SK-N-SH (cell line): ENCODE measurements at regions not wholly inside any gene's neighbourhood (a gene's known extent, or its start where the extent isn't known, plus 50 kb on each side); places are given as distances from the start of the nearest gene placed in this dataset.

ENCODE experiments used
- CTCF ChIA-PET: fragments of 300-600, 350-600 bp; formaldehyde crosslinking; extraction: SDS; loops from one replicate; lab custom pipeline; 2021; lab: Yijun Ruan, JAX
- POLR2A ChIA-PET: fragments of 350-600 bp; sonication (Branson Sonifier 250); formaldehyde crosslinking; extraction: SDS; loops from one replicate; lab custom pipeline; 2020; ENCODE audit warnings: antibody characterized with exemption, inconsistent platforms; lab: Yijun Ruan, JAX
- DNase-seq: peaks from one replicate; pipeline ENCODE4 v3.0.0; 2012
- H2AFZ ChIP-seq: fragments of 200-600 bp; sonication (generic); 2 replicates; pipeline ENCODE4 v1.8.1; 2016; ENCODE audit warnings: antibody characterized with exemption, mild to moderate bottlenecking, low read depth
- H3F3A ChIP-seq: fragments of 200-600 bp; sonication (generic); replicated peaks from 2 replicates; pipeline ENCODE3; 2016; ENCODE audit warnings: antibody characterized with exemption, mild to moderate bottlenecking; ENCODE audit not compliant: insufficient read depth
- H3K27ac ChIP-seq, 2 experiments: fragments of 200-500 bp in 1 of 2; fragments of 200-600 bp in 1 of 2; sonication (Bioruptor generic) in 1 of 2; sonication (generic), shearing (Covaris generic) in 1 of 2; 2 replicates each; pipeline versions ENCODE4 v1.5.1 to v1.6.1; 2014 to 2016; ENCODE audit warnings: low read depth in 2 of 2, inconsistent platforms in 1 of 2, low read length in 1 of 2, mild to moderate bottlenecking in 1 of 2, mixed read lengths in 1 of 2
- H3K27me3 ChIP-seq: fragments of 200-600 bp; sonication (generic), shearing (Covaris generic); 2 replicates; pipeline ENCODE4 v1.6.1; 2016; ENCODE audit warnings: mixed run types; ENCODE audit not compliant: insufficient read depth
- H3K36me3 ChIP-seq, 2 experiments: fragments of 200-500 bp in 1 of 2; fragments of 200-600 bp in 1 of 2; sonication (Bioruptor generic) in 1 of 2; sonication (generic) in 1 of 2; replicated peaks in 1 of 2; 2 replicates each; pipeline versions ENCODE3 to v1.5.1; 2014 to 2016; ENCODE audit warnings: low read length in 1 of 2, mild to moderate bottlenecking in 1 of 2; ENCODE audit not compliant: insufficient read depth in 2 of 2, control insufficient read depth in 1 of 2
- H3K4me1 ChIP-seq, 2 experiments: fragments of 200-500 bp in 1 of 2; fragments of 200-600 bp in 1 of 2; sonication (Bioruptor generic) in 1 of 2; sonication (generic), shearing (Covaris generic) in 1 of 2; 2 replicates each; pipeline versions ENCODE4 v1.5.1 to v1.6.1; 2014 to 2016; ENCODE audit warnings: low read depth in 1 of 2, low read length in 1 of 2, mixed run types in 1 of 2; ENCODE audit not compliant: insufficient read depth in 2 of 2, control insufficient read depth in 1 of 2
- H3K4me2 ChIP-seq: fragments of 200-600 bp; sonication (generic), shearing (Covaris generic); 2 replicates; pipeline ENCODE4 v1.6.1; 2017; ENCODE audit warnings: mixed run types
- H3K4me3 ChIP-seq, 2 experiments: fragments of 200-500 bp in 1 of 2; fragments of 200-600 bp in 1 of 2; sonication (Bioruptor generic) in 1 of 2; sonication (generic), shearing (Covaris generic) in 1 of 2; 2 replicates each; pipeline versions ENCODE4 v1.5.1 to v1.8.1; 2014 to 2016; ENCODE audit warnings: low read depth in 2 of 2, inconsistent platforms in 1 of 2, low read length in 1 of 2, mild to moderate bottlenecking in 1 of 2, mixed read lengths in 1 of 2, moderate library complexity in 1 of 2
- H3K79me2 ChIP-seq: fragments of 200-600 bp; sonication (generic); 2 replicates; pipeline ENCODE4 v1.8.1; 2017; ENCODE audit warnings: mild to moderate bottlenecking; ENCODE audit not compliant: insufficient read depth
- H3K9ac ChIP-seq: fragments of 200-600 bp; sonication (generic); 2 replicates; pipeline ENCODE4 v1.6.1; 2017; ENCODE audit warnings: mixed run types
- H3K9me2 ChIP-seq: fragments of 200-600 bp; sonication (generic); 2 replicates; pipeline ENCODE4 v1.6.1; 2017; ENCODE audit warnings: mixed run types
- H3K9me3 ChIP-seq: fragments of 200-600 bp; sonication (generic); 2 replicates; pipeline ENCODE4 v1.6.1; 2017; ENCODE audit warnings: mixed run types, mild to moderate bottlenecking, moderate library complexity
- H4K20me1 ChIP-seq: fragments of 200-600 bp; sonication (generic); 2 replicates; pipeline ENCODE4 v1.6.1; 2017; ENCODE audit warnings: mild to moderate bottlenecking, mixed run types; ENCODE audit not compliant: insufficient read depth
- ELF1 ChIP-seq: IDR thresholded peaks from 2 replicates; pipeline ENCODE4 v1.4.0; 2012
- FOSL2 ChIP-seq: IDR thresholded peaks from 2 replicates; pipeline ENCODE4 v1.4.0; 2012; ENCODE audit warnings: low read depth, mild to moderate bottlenecking, moderate library complexity, borderline replicate concordance
- JUND ChIP-seq: IDR thresholded peaks from 2 replicates; pipeline ENCODE4 v1.4.0; 2012
- NFIC ChIP-seq: IDR thresholded peaks from 2 replicates; pipeline ENCODE4 v1.4.0; 2012; ENCODE audit warnings: borderline replicate concordance
- NRF1 ChIP-seq: IDR thresholded peaks from 2 replicates; pipeline ENCODE4 v1.6.1; 2012; ENCODE audit warnings: low read depth, mild to moderate bottlenecking, low read length
- PBX3 ChIP-seq: IDR thresholded peaks from 2 replicates; pipeline ENCODE4; 2012
- POLR2AphosphoS5 ChIP-seq: IDR thresholded peaks from 2 replicates; pipeline ENCODE4 v1.6.1; 2012; ENCODE audit warnings: low read depth, low read length
- REST ChIP-seq: IDR thresholded peaks from 2 replicates; pipeline ENCODE4 v1.6.1; 2012; ENCODE audit warnings: mild to moderate bottlenecking, low read depth, low read length, moderate library complexity
- RFX5 ChIP-seq: IDR thresholded peaks from 2 replicates; pipeline ENCODE4 v1.6.1; 2012; ENCODE audit warnings: mild to moderate bottlenecking, improper control_type of control experiment, low read length
- RXRA ChIP-seq: IDR thresholded peaks from 2 replicates; pipeline ENCODE4 v1.4.0; 2012; ENCODE audit warnings: low read depth, mild to moderate bottlenecking, borderline replicate concordance
- SMC3 ChIP-seq: IDR thresholded peaks from 2 replicates; pipeline ENCODE4 v1.6.1; 2012; ENCODE audit warnings: low read depth, low read length, improper control_type of control experiment
- TCF12 ChIP-seq: IDR thresholded peaks from 2 replicates; pipeline ENCODE4 v1.4.0; 2012
- YY1 ChIP-seq: IDR thresholded peaks from 2 replicates; pipeline ENCODE4 v1.4.0; 2012; ENCODE audit warnings: low read depth, mild to moderate bottlenecking
- ZBTB33 ChIP-seq: IDR thresholded peaks from 2 replicates; pipeline ENCODE4 v1.4.0; 2012; ENCODE audit warnings: low read depth, borderline replicate concordance
- WGBS: methylation state at CpG from one replicate; pipeline ENCODE4 v1.1.6; 2017; ENCODE audit warnings: low lambda C conversion rate; 5-methylcytosine and 5-hydroxymethylcytosine counted together
- small RNA-seq, 7 experiments: library from RNA; depleted of rRNA; stranded (forward); fragments of <200 nt; gene quantifications; one replicate each; pipeline ENCODE3, GENCODE V24; 2012

GRCh38 chr3:20236603-20237002, 50.6 kb upstream of the SGO1 start:
- no peak overlapping the region for H3K27ac ChIP-seq
- no peak overlapping the region for H3K4me2 ChIP-seq
- H3F3A ChIP-seq: no peaks in the 10 kb centered on the region
- no peak for DNase-seq
- ChIA-PET POLR2A (no interaction called here), CTCF (no interaction called here)
- TF ChIP-seq POLR2AphosphoS5 (no peak), PBX3 (no peak), RFX5 (no peak), TCF12 (no peak), JUND (no peak), ZBTB33 (no peak), NRF1 (no peak), FOSL2 (no peak), NFIC (no peak), SMC3 (no peak), ELF1 (no peak), YY1 (no peak), RXRA (no peak), REST (no peak)
- no peaks in the 10 kb centered on the region for H3K9me2 ChIP-seq
- no peaks in the 10 kb centered on the region for H3K79me2 ChIP-seq
- H3K36me3 ChIP-seq: no peaks in the 10 kb centered on the region
- no peaks in the 10 kb centered on the region for H4K20me1 ChIP-seq
- no peak overlapping the region for H3K9ac ChIP-seq
- WGBS: 21% methylated on average over 3 of the region's 3 CpGs
- H3K4me1 ChIP-seq: no peaks in the 10 kb centered on the region; a peak in 1 of 4 replicates
- no peak overlapping the region for H3K4me3 ChIP-seq
- H2AFZ ChIP-seq: no peak overlapping the region
- H3K27me3 ChIP-seq: no peaks in the 10 kb centered on the region
- H3K9me3 ChIP-seq: no peaks in the 10 kb centered on the region

Small RNA genes lying in the stretch of these regions (small RNA-seq; reads per million reads assigned to genes)
- gene RNU6-815P: 0 reads per million in 7 experiments
- 0 to 4.5 (median 0) reads per million in 7 experiments for gene RNU6-822P
